ENCODE measurements at regions not wholly inside any gene's neighbourhood (a gene's known extent, or its start where the extent isn't known, plus 50 kb on each side); places are given as distances from the start of the nearest gene placed in this dataset.
"Not testable (repeated sequence)": the region's sequence is repeated elsewhere in the genome, so short reads cannot be mapped to it uniquely, and the experiment has no call there.

DNA sequence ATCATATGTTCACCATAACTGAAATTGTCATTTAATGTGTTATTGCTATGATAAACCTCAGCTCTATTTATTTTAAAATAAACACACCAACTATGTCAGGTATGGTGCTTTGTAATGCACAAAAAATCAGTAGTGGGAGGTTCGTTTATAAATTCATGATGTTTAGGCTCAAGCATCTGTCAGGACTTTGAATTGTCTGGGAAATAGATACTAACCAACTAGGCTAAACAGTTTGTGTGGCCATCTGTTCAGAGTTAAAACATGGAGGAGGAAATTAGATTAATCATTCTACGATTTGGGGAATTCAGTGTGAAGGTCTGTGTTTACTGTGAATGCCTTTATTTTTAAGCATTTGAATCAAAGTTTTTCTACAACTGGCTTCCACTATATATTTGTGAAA is 212.6 kb upstream of the FZD8 start:
- DNase-seq (ENCODE audit: low spot score): no peak

DNA sequence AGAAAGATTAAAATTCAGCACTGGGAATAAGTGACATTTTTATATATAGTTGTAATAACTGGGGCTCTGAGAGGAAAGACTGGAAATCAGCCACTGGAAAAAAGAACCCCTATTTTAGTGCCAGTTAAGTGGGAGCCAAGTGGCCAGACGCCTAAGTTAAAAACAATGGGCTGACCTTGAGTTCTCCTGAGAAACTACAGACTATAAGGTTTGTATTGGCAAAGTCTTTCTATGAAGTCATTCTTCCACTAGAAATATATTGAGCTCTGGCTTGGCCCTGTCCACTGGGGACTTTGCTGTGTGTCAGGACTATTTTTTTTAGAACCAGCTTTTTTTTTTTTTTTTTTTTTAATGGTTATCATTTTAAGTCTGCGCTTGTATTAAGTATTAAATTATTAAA is 210.6 kb upstream of the FZD8 start:
- DNase-seq (ENCODE audit: low spot score): no peak

DNA sequence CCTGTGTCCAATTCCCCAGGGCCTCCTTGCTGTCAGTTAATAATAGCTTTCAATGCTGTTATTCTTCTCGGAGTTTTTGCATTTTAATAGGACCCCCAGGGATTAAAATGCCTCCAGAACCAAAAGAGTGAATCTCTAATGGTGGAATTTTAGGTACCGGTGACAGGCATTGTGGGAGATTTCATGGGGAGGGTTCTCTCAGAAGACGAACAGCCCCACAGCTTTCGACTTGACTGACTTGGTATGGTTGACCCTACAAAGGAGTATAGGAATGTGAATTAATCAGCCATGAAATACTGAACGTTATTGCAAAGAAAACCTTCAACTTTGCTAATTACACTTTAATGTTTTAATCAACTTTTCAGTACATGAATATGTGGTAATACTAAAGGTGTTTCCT is 206.3 kb upstream of the FZD8 start:
- no peak for DNase-seq (ENCODE audit: low spot score)

DNA sequence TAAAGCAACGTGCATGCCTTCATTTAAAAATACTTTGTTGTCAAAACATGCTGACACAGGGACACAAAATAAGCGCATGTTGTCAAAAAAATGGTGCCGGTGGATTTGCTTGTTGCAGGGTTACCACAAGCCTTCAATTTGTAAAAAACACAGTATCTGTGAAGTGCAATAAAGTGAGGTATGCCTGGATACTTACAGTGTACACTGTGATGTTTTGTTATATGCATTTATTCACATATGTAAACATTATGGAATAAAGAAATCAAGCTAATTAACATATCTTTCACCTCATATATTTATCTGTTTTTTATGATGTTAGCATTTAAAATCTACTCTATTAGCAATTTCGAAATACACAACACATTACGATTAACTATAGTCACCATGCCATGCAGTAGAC is 202.6 kb upstream of the FZD8 start:
- DNase-seq (ENCODE audit: low spot score): no peak

DNA sequence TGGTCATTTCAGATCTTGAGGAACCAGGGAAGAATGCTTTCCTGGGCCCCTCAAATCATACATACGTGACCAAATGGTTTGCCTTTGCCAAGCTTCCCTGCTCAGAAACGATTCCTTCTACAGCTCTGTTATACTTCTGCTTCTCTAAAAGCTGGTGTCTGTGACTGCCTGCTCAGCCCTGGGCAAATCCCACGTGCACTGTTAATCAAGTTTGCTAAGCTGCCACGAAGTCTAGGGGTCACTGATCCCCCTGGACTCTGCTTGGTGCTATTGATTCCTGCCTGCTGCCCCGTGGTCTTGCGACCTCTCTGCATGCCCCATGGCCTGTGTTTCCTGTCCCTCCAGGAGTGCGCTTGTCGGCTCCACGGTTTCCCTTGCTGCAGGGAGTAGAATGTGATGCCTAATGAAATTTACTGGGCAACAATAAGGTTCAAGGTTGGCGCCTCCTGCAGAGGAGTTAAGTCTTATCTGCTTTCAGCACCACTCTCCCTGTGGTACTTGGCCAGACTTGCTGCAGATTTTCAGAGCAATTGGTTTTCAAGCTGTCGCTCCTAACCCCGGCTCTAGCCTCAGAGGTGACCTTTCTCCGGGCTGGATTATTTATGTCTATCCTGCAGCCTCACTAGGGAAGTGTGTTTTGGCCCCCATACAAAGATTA is 201.6 kb upstream of the FZD8 start:
- DNase-seq (ENCODE audit: low spot score): no peak

DNA sequence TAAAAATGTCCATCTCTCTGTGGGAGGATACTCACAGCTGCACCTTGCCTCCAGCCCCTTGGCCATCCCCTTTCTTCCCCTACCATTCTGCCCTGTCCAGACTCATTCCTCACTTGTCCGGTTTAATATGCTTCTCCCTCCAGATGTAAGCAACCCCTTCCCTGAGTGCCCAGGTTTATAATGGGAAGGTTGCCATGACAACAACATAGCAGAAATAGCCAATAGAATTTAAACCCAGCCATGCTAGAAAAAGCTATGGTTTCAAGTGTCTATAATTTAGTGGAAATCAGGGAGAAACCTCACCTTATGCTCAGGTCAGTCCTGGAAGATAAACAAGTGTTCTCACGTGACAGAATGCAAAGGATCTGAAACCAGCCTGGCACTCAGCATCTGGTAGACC is 196.0 kb upstream of the FZD8 start:
- DNase-seq (ENCODE audit: low spot score): no peak

DNA sequence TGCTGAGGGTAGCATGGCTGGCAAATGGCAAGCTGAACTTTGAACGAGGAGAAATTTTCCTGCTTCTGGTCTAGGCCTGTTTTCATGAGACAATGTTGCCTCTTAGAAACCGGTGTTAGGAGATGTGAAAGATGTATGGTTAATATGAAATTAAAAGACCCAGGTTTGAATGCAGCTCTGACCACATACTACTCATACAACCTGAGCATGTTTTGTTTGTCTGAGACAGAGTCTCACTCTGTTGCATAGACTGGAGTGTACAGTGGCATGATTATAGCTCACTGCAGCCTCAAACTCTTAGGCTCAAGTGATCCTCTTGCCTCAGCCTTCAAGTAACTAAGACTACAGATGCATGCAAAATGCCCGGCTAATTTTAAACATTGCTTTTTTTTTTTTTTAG is 193.4 kb upstream of the FZD8 start:
- DNase-seq (ENCODE audit: low spot score): no peak

DNA sequence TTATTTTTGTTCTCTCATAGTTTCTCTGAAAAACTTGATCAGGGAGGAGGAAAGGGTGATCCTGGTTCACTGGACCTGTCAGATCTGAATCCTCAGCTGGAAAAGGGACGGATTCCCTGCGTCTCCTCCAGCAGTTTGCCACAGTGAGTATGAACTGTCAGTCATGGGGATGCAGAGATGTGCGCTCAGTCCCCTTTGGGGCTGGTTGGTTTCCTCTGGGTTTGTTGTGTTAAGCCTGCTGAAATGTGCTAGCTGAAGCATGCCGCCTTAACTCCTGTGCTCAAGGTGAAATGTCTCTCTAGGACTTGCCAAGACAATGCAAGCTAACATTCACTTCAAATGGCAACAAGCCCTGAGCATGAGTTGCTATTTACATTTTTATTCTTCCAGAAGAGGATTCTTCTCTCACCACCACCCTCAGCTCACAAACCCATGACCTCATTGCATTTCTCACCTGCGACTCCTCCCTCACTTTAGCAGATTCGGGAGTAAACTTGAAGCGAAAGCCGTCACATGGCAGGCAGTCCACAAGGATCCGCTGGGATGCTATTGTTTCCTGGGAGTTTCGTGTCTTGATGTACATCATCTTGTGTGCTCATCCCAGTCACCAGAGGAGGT is 192.9 kb upstream of the FZD8 start:
- no peak for DNase-seq (ENCODE audit: low spot score)

DNA sequence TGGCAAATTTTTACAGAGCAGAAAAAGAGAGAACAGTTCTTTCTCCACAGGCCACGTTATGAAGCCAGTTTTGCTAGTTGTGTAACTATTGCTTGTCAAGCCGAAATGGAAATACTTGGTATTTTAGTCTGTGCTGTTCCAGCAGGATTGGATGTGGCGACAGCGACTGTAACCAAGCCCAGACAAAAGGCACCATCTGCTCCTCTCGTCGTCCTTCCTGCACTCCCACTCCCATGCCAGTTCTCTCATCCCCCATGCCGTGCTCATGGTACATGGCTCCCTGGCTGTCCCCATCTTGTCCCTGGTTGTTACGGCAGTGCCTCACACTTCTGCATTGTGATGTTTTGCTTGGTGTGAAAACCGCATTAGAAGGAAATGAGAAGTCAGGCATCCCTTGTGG is 185.7 kb upstream of the FZD8 start:
- no peak for DNase-seq (ENCODE audit: low spot score)

DNA sequence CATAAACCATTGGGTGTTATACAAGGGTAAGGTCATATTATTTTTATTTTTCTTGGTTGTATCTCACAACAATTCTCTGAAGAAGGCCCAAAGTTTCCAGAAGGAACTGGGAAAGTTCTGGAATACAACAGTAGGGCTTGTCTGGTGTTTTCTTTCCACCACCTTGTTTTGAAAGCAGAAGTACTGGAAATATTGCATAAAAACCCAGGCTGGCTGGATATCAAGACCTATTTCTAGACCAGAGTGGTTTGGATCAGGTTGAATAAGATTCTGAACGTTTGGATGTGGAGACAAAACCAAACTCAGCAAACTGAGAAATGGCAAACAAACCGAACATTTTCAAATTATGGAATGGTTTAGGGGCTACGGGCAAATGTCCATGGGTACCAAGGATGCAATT is 182.6 kb upstream of the FZD8 start:
- no peak for DNase-seq (ENCODE audit: low spot score)

DNA sequence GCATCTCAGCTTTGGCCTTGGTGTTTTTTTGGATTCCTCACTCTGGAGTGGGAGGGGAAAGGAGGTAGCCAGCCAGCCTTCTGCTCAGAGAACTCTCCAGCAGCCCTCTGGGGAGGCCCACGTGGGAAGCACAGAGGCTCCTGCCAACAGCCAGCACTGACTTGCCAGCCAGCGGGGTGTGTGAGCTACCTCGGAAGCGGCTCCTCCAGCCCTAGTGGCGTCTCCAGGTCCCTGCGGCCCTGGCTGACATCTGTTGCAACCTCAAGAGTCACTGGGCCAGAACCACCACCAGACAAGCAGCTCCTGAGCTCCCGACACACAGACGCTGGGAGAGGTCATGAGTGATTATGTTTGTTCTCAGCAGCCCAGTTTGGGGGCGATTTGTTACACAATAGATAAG is 180.2 kb upstream of the FZD8 start:
- peak; percentile 32 for DNase-seq (ENCODE audit: low spot score)

DNA sequence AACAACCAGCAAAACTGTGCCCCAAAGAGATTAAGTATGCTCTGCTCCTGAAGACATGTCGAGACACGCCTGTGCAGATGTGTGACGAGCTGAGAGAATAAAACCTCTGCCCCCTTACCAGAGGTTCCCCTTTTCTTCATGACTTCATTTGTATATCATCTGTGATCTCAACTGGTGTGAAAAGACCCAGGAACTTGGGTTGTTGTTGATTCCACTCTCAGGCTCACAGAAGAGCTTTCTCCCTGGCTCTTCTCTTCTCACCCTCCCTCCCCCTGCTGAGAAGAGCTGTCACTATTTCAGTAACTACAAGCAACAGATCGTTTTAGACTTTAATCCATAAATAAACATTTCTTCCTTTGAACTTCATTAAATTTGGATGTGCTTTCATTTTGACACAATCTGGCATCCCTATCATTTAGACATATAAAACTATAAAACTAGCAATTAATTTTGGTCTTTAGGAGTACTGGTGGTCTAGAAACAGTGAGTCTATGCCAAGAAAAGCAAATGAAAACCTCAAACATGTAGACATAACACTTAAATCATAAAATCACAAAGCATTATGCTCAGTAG is 179.3 kb upstream of the FZD8 start:
- no peak for DNase-seq (ENCODE audit: low spot score)

DNA sequence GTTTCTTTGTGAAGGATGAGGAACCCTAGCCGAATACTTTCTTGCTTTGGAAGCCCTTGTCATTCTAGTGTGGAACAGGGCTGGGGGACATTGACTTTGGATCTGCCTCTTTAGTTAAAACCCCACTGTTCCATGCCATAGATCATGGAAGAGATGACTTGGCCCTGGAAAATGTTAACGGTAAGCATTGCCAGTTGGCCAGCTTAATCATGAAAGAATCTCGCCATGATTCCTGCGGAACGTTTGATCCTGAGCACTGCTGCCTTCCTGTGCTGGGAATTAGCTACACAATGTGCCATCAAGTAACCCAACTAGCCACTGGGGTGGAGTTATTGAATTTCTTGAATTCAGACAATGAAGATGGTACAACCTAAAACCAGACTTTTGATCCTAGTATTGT is 177.6 kb upstream of the FZD8 start:
- no peak for DNase-seq (ENCODE audit: low spot score)

DNA sequence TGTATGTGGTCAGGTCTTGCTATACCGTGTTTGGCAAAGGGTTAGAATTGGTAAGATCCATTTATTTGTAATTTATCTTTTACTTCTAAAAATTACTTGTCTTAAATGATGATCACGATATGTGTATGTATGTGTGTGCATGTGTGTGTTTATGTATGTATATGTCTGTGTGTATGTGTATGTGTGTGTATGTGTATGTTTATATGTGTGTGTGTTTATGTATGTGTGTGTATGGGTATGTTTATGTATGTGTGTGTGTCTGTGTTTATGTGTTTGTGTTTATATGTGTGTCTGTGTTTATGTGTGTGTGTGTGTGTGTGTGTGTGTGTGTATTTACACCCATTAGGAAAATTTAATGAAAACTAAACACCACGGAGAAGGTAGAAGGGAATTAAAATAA is 176.9 kb upstream of the FZD8 start:
- DNase-seq (ENCODE audit: low spot score): no peak

DNA sequence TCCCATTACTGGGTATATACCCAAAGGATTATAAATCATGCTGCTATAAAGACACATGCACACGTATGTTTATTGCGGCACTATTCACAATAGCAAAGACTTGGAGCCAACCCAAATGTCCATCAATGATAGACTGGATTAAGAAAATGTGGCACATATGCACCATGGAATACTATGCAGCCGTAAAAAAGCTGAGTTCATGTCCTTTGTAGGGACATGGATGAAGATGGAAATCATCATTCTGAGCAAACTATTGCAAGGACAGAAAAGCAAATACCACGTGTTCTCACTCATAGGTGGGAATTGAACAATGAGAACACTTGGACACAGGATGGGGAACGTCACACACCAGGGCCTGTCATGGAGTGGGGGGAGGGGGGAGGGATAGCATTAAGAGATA is 175.0 kb upstream of the FZD8 start:
- DNase-seq (ENCODE audit: low spot score): not testable (repeated sequence)

DNA sequence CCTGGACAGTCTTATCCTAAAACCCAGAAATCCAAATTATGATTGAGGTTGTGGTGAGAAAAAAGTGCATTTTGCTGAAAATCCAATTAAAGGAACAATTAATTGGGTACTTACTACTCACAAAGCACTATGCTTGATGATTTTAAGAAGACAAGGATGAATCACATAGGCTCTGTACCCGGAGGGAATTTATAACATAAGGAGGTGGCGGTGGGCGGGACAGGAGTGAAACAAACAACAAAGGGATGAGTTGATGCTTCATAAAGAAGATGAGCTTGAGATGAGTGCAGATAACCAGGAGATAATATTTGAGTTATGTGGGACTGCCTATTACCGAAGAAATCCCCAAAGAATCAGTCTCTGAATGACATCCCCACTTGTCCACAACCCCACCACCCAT is 171.1 kb upstream of the FZD8 start:
- DNase-seq (ENCODE audit: low spot score): no peak

DNA sequence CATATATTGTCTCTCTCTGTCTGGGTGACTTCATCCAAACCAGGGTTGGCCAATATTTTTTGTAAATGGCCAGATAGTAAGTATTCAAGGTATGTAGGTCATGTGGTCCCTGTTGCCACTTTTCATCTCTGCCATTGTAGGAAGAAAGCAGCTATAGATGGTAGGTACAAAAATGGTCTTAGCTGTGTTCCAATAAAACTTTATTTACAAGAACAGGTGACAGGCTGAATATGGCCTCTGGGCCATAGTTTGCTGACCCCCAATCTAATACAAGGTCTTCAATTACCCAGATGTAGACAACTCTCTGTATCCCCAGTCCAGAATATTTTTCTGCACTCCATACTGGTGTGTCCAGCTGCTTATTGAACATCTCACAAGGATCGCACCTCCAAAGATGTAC is 166.2 kb upstream of the FZD8 start:
- no peak for DNase-seq (ENCODE audit: low spot score)

DNA sequence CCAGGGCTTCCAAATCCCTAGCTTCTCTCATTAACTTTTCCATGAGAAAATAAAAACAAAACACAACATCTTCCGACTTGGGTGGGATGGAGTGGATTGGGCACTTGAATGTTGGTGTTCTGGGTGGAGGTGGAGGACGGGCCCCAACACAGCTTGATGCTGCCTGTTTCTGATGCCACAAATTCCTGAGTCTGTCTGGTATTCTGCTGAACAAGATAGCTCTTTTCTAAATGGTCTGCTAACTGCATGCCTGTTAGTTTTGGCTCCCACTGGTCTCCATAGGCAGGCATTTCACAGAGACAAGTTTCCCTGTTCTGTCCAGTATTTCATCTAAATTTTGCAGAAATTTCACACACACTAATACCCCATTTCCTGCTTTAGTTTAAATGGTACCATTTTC is 160.9 kb upstream of the FZD8 start:
- no peak for DNase-seq (ENCODE audit: low spot score)

DNA sequence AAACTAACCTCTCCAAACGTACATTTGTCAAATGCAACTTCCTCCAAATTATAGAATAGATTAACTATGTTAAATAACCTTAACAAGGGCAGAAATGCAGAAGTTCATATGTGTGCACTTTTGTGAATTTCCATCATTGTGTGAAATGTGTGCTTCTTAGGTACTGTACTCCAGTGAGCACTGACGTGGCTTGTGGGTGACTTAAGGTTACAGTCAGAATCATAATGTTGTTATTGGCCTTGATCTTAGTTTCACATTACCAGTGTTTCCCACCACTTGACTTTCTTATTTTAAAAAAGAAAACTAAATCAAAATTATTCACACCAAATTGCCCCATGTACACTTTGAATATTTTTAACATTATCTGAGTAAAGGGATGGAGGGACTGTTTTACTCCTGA is 155.1 kb upstream of the FZD8 start:
- DNase-seq (ENCODE audit: low spot score): no peak

DNA sequence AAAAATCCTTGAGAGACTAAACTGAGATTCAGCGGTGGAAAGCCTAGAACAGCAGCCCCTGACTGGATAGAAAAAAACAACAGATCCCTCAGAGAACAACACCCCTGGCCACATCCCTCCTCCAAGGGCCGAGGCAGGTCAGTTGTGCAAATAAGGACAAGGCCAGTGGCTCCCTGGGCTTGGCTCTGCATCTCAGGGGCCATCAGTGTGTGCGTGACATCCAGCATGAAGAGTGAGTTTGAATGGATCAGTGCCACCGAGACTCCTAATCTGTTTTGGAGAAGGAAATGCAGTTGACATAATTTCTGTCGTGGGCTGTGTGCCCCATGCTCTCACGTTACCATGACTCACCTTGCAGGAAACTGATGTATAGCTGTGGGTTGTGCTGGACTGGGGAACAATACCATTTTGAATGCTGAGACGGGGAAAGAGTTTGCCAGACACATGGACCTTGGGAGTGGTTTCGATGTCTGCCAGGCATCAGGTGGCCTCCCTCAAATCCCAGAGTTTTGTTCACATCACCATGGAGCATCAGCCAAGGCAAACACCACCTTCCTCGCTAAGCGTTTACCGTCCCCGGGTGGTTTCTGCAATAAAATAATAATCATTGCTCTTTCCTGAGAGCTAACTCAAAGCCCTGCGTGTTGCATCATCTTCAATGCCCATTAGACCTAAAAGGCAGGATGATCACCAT is 153.2 kb upstream of the FZD8 start:
- peak; percentile 67 for DNase-seq (ENCODE audit: low spot score)

DNA sequence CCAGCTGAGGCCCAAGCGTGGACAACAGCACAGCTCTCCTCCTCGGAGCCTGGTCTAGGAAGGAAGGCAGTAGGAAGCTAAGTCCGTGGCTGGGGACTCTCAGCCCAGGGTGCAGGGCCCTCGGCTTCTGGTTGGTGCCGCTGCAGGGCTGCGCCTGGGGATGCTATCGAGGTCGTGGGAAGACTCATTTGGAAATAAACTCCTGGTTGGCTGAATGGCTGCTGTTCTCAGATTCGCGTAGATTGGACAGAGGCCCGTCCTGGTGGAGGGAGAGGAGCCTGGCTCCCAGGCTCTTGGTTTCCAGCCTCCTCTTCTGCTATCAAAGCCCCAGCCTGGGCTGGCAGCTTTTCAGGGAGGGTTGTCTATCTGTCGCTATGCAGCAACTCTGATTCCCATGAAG is 152.6 kb upstream of the FZD8 start:
- DNase-seq (ENCODE audit: low spot score): no peak

DNA sequence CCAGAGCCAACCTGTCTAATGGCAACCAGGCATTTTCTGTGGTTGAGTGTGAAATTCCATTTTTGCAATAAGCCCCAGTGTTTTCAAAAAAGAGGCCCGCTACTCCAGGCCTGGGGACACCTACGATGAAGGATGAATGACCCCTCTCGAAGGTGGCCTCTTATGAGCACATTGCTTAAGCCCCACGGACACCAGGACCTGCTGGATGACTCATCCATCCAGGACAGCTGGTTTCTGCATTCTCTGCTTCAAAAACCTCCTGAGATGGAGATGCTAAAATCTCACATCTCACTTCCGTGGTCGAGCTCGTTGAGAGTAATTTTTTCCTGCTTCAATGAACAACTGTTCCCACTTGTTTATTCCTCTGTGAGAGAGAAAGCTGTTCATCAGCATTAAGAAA is 150.2 kb upstream of the FZD8 start:
- no peak for DNase-seq (ENCODE audit: low spot score)

DNA sequence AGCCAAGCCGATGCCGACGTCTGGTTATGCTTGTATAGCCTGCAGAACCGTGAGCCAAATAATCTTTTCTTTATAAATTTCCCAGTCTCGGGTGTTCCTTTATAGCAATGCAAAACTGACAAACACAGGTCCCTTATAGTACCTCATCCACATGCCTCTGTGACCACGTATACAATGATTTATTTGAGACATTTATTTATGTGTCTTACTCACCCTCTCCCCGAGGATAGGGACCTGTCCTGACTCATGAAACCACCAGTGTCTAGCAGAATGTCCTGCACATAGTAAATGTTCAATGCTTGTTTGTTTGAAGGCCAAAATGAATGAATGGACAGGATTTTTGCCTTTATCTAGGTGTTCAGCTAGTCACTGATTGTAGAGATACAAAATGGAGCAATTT is 147.9 kb upstream of the FZD8 start:
- DNase-seq (ENCODE audit: low spot score): no peak
